ENCODE measurements at regions not wholly inside any gene's neighbourhood (a gene's known extent, or its start where the extent isn't known, plus 50 kb on each side); places are given as distances from the start of the nearest gene placed in this dataset.

- H3K4me1 ChIP-seq (replicated peaks): no peaks in the 10 kb centered on the region
- no peaks in the 10 kb centered on the region for H3K27me3 ChIP-seq (replicated peaks)
- H3K36me3 ChIP-seq: no peaks in the 10 kb centered on the region
- no peaks in the 10 kb centered on the region for H3K9me3 ChIP-seq (replicated peaks)
- DNase-seq (ENCODE audit: low read depth in 1 of 2, low spot score in 2 of 2): no peak
- no peak overlapping the region for H3K4me3 ChIP-seq
- no peak overlapping the region for H3K27ac ChIP-seq
These were observed 193.0 kb downstream of the IDS start for GRCh38 chrX:149312097-149312496.

GRCh38 chrX:149302705-149303104 lies 202.4 kb downstream of the IDS start:
- DNase-seq (ENCODE audit: low read depth in 1 of 2, low spot score in 2 of 2): no peak

GRCh38 chrX:149298111-149298510 lies 207.0 kb downstream of the IDS start:
- Histone ChIP-seq H3K27me3 (replicated peaks) (no peaks in the 10 kb centered on the region), H3K27ac (no peak overlapping the region), H3K4me1 (replicated peaks) (no peaks in the 10 kb centered on the region)

More at GRCh38 chrX:149302705-149303104, 202.4 kb downstream of the IDS start:
- H3K27ac ChIP-seq: no peak overlapping the region
- no peaks in the 10 kb centered on the region for H3K9me3 ChIP-seq (replicated peaks)
- no peaks in the 10 kb centered on the region for H3K27me3 ChIP-seq (replicated peaks)
- H3K4me1 ChIP-seq (replicated peaks): no peaks in the 10 kb centered on the region
- no peak overlapping the region for H3K4me3 ChIP-seq
- H3K36me3 ChIP-seq: no peaks in the 10 kb centered on the region

GRCh38 chrX:149296092-149296491 lies 209.0 kb downstream of the IDS start:
- Histone ChIP-seq H3K4me1 (replicated peaks) (no peaks in the 10 kb centered on the region), H3K9me3 (replicated peaks) (no peaks in the 10 kb centered on the region), H3K27me3 (replicated peaks) (no peaks in the 10 kb centered on the region), H3K27ac (no peak overlapping the region), H3K36me3 (no peaks in the 10 kb centered on the region), H3K4me3 (no peak overlapping the region)
- DNase-seq (ENCODE audit: low read depth in 1 of 2, low spot score in 2 of 2): no peak

More at GRCh38 chrX:149298111-149298510, 207.0 kb downstream of the IDS start:
- Histone ChIP-seq H3K36me3 (no peaks in the 10 kb centered on the region), H3K4me3 (no peak overlapping the region), H3K9me3 (replicated peaks) (no peaks in the 10 kb centered on the region)
- DNase-seq (ENCODE audit: low read depth in 1 of 2, low spot score in 2 of 2): no peak

GRCh38 chrX:149286940-149287349 lies 218.2 kb downstream of the IDS start:
- peak in 1 of 2 experiments; percentile 12 for DNase-seq (ENCODE audit: low read depth in 1 of 2, low spot score in 2 of 2)
- no peaks in the 10 kb centered on the region for H3K27me3 ChIP-seq (replicated peaks)
- no peaks in the 10 kb centered on the region for H3K9me3 ChIP-seq (replicated peaks)
- no peaks in the 10 kb centered on the region for H3K4me1 ChIP-seq (replicated peaks)
- H3K4me3 ChIP-seq: no peak overlapping the region
- no peak overlapping the region for H3K27ac ChIP-seq
- H3K36me3 ChIP-seq: no peaks in the 10 kb centered on the region

- Histone ChIP-seq H3K27ac (no peak overlapping the region), H3K4me1 (replicated peaks) (no peaks in the 10 kb centered on the region), H3K9me3 (replicated peaks) (no peaks in the 10 kb centered on the region), H3K4me3 (no peak overlapping the region), H3K36me3 (no peaks in the 10 kb centered on the region), H3K27me3 (replicated peaks) (no peaks in the 10 kb centered on the region)
- no peak for DNase-seq (ENCODE audit: low read depth in 1 of 2, low spot score in 2 of 2)
These were observed 220.5 kb downstream of the IDS start for GRCh38 chrX:149284616-149285015.

GRCh38 chrX:149283853-149284252 lies 221.3 kb downstream of the IDS start:
- Histone ChIP-seq H3K9me3 (replicated peaks) (no peaks in the 10 kb centered on the region), H3K27me3 (replicated peaks) (no peaks in the 10 kb centered on the region), H3K36me3 (no peaks in the 10 kb centered on the region), H3K4me1 (replicated peaks) (no peaks in the 10 kb centered on the region), H3K27ac (no peak overlapping the region), H3K4me3 (no peak overlapping the region)
- DNase-seq (ENCODE audit: low read depth in 1 of 2, low spot score in 2 of 2): no peak

- Histone ChIP-seq H3K27me3 (replicated peaks) (no peaks in the 10 kb centered on the region), H3K27ac (no peak overlapping the region), H3K4me3 (no peak overlapping the region), H3K9me3 (replicated peaks) (no peaks in the 10 kb centered on the region), H3K4me1 (replicated peaks) (no peaks in the 10 kb centered on the region), H3K36me3 (no peaks in the 10 kb centered on the region)
- no peak for DNase-seq (ENCODE audit: low read depth in 1 of 2, low spot score in 2 of 2)
These were observed 222.2 kb downstream of the IDS start for GRCh38 chrX:149282909-149283308.

- Histone ChIP-seq H3K27me3 (replicated peaks) (no peaks in the 10 kb centered on the region), H3K4me3 (no peak overlapping the region), H3K36me3 (no peaks in the 10 kb centered on the region), H3K27ac (no peak overlapping the region), H3K9me3 (replicated peaks) (no peaks in the 10 kb centered on the region), H3K4me1 (replicated peaks) (no peaks in the 10 kb centered on the region)
- DNase-seq (ENCODE audit: low read depth in 1 of 2, low spot score in 2 of 2): no peak
These were observed 225.1 kb downstream of the IDS start for GRCh38 chrX:149280011-149280410.

- Histone ChIP-seq H3K27ac (no peak overlapping the region), H3K36me3 (no peaks in the 10 kb centered on the region), H3K4me3 (no peak overlapping the region), H3K4me1 (replicated peaks) (no peaks in the 10 kb centered on the region), H3K27me3 (replicated peaks) (no peaks in the 10 kb centered on the region), H3K9me3 (replicated peaks) (no peaks in the 10 kb centered on the region)
- DNase-seq (ENCODE audit: low read depth in 1 of 2, low spot score in 2 of 2): no peak
These were observed 229.3 kb downstream of the IDS start for GRCh38 chrX:149275836-149276235.

- H3K9me3 ChIP-seq (replicated peaks): no peaks in the 10 kb centered on the region
- DNase-seq (ENCODE audit: low read depth in 1 of 2, low spot score in 2 of 2): no peak
- no peak overlapping the region for H3K4me3 ChIP-seq
- no peaks in the 10 kb centered on the region for H3K27me3 ChIP-seq (replicated peaks)
- H3K4me1 ChIP-seq (replicated peaks): no peaks in the 10 kb centered on the region
- H3K36me3 ChIP-seq: no peaks in the 10 kb centered on the region
- H3K27ac ChIP-seq: no peak overlapping the region
These were observed 230.5 kb downstream of the IDS start for GRCh38 chrX:149274516-149275105.

- H3K27ac ChIP-seq: no peak overlapping the region
- H3K4me3 ChIP-seq: no peak overlapping the region
- no peaks in the 10 kb centered on the region for H3K27me3 ChIP-seq (replicated peaks)
- no peak for DNase-seq (ENCODE audit: low read depth in 1 of 2, low spot score in 2 of 2)
- no peaks in the 10 kb centered on the region for H3K9me3 ChIP-seq (replicated peaks)
- H3K4me1 ChIP-seq (replicated peaks): no peaks in the 10 kb centered on the region
- no peaks in the 10 kb centered on the region for H3K36me3 ChIP-seq
These were observed 232.2 kb downstream of the IDS start for GRCh38 chrX:149272690-149273463.

GRCh38 chrX:149267878-149268813 lies 237.0 kb downstream of the IDS start:
- Histone ChIP-seq H3K9me3 (replicated peaks) (no peaks in the 10 kb centered on the region), H3K36me3 (no peaks in the 10 kb centered on the region)

GRCh38 chrX:149262086-149262485 lies 243.0 kb downstream of the IDS start:
- Histone ChIP-seq H3K27me3 (replicated peaks) (no peaks in the 10 kb centered on the region), H3K4me1 (replicated peaks) (no peaks in the 10 kb centered on the region), H3K4me3 (no peak overlapping the region), H3K9me3 (replicated peaks) (no peaks in the 10 kb centered on the region), H3K27ac (no peak overlapping the region), H3K36me3 (no peaks in the 10 kb centered on the region)
- no peak for DNase-seq (ENCODE audit: low read depth in 1 of 2, low spot score in 2 of 2)

More at GRCh38 chrX:149267878-149268813, 237.0 kb downstream of the IDS start:
- Histone ChIP-seq H3K27ac (no peak overlapping the region), H3K4me1 (replicated peaks) (no peaks in the 10 kb centered on the region), H3K4me3 (no peak overlapping the region), H3K27me3 (replicated peaks) (no peaks in the 10 kb centered on the region)
- DNase-seq (ENCODE audit: low read depth in 1 of 2, low spot score in 2 of 2): no peak
